HepG2 (cell line): ENCODE measurements at regions not wholly inside any gene's neighbourhood (a gene's known extent, or its start where the extent isn't known, plus 50 kb on each side); places are given as distances from the start of the nearest gene placed in this dataset.

ENCODE experiments used
- DNMT1 ChIP-seq: sonication (generic); formaldehyde crosslinking; IDR thresholded peaks from 2 replicates; pipeline ENCODE4 v1.5.1; 2020; ENCODE audit warnings: mild to moderate bottlenecking, missing genetic modification reagents
- HIVEP1 ChIP-seq: sonication (generic); formaldehyde crosslinking; IDR thresholded peaks from 2 replicates; pipeline ENCODE4 v1.4.0; 2020; ENCODE audit warnings: mild to moderate bottlenecking, missing genetic modification reagents
- HOXA3 ChIP-seq: sonication (generic); formaldehyde crosslinking; IDR thresholded peaks from 2 replicates; pipeline ENCODE4 v1.5.0; 2020; ENCODE audit warnings: missing genetic modification reagents
- IKZF1 ChIP-seq: fragments of 450-650 bp; IDR thresholded peaks from 2 replicates; pipeline ENCODE4 v1.7.1; 2016
- KAT7 ChIP-seq: IDR thresholded peaks from 2 replicates; pipeline ENCODE4 v1.6.1; 2018; ENCODE audit warnings: borderline replicate concordance, missing compliant biosample characterization
- KDM5A ChIP-seq: fragments of 200-600 bp; sonication (generic); IDR thresholded peaks from 2 replicates; pipeline ENCODE4 v1.7.0; 2018; ENCODE audit warnings: antibody characterized with exemption, mild to moderate bottlenecking, low read length, borderline replicate concordance
- MEIS1 ChIP-seq: sonication (generic); formaldehyde crosslinking; IDR thresholded peaks from 2 replicates; pipeline ENCODE4 v1.9.0; 2021; ENCODE audit warnings: mild to moderate bottlenecking, missing genetic modification reagents, moderate library complexity, borderline replicate concordance
- MYC ChIP-seq: sonication (generic); formaldehyde crosslinking; IDR thresholded peaks from 2 replicates; pipeline ENCODE4 v1.9.0; 2021; ENCODE audit warnings: missing genetic modification reagents, borderline replicate concordance
- RXRA ChIP-seq: sonication (generic); formaldehyde crosslinking; IDR thresholded peaks from 2 replicates; pipeline ENCODE4 v1.5.1; 2020; ENCODE audit warnings: missing genetic modification reagents
- SMAD3 ChIP-seq: sonication (generic); formaldehyde crosslinking; IDR thresholded peaks from 2 replicates; pipeline ENCODE4 v1.4.0; 2020; ENCODE audit warnings: missing genetic modification reagents
- WIZ ChIP-seq: sonication (generic); formaldehyde crosslinking; IDR thresholded peaks from 2 replicates; pipeline ENCODE4 v1.5.1; 2020; ENCODE audit warnings: mild to moderate bottlenecking, missing genetic modification reagents
- ZFAT ChIP-seq: sonication (generic); formaldehyde crosslinking; conservative IDR thresholded peaks from 2 replicates; pipeline ENCODE4 v1.8.1; 2023; ENCODE audit warnings: missing genetic modification reagents, inconsistent platforms
- ZNF143 ChIP-seq: sonication (generic); formaldehyde crosslinking; IDR thresholded peaks from 2 replicates; pipeline ENCODE4 v1.4.0; 2020; ENCODE audit warnings: missing genetic modification reagents
- ZNF24 ChIP-seq: fragments of 450-650 bp; IDR thresholded peaks from 2 replicates; pipeline ENCODE4 v1.6.1; 2017; ENCODE audit warnings: antibody characterized with exemption, mild to moderate bottlenecking
- ZNF296 ChIP-seq: sonication (generic); formaldehyde crosslinking; conservative IDR thresholded peaks from 2 replicates; pipeline ENCODE4 v1.5.0; 2020; ENCODE audit warnings: mild to moderate bottlenecking, missing genetic modification reagents
- ZNF331 ChIP-seq: sonication (generic); formaldehyde crosslinking; IDR thresholded peaks from 2 replicates; pipeline ENCODE4 v1.4.0; 2020; ENCODE audit warnings: missing genetic modification reagents
- ZNF678 ChIP-seq: sonication (generic); formaldehyde crosslinking; IDR thresholded peaks from 2 replicates; pipeline ENCODE4 v1.4.0; 2020; ENCODE audit warnings: mild to moderate bottlenecking, missing genetic modification reagents
- ZNF777 ChIP-seq: sonication (generic); formaldehyde crosslinking; IDR thresholded peaks from 2 replicates; pipeline ENCODE4 v1.4.0; 2020; ENCODE audit warnings: missing genetic modification reagents
- TF ChIP-seq, protein P1 (sequence below): sonication (generic); formaldehyde crosslinking; IDR thresholded peaks from 2 replicates; pipeline ENCODE4 v1.4.0; 2020; ENCODE audit warnings: mild to moderate bottlenecking, missing genetic modification reagents
- TF ChIP-seq, protein P2 (sequence below): sonication (generic); formaldehyde crosslinking; conservative IDR thresholded peaks from 2 replicates; pipeline ENCODE4 v1.5.0; 2020; ENCODE audit warnings: missing genetic modification reagents
- TF ChIP-seq, protein P3 (sequence below): sonication (generic); formaldehyde crosslinking; IDR thresholded peaks from 2 replicates; pipeline ENCODE4 v1.4.0; 2020; ENCODE audit warnings: low read depth, mild to moderate bottlenecking, missing genetic modification reagents
- TF ChIP-seq, protein P4 (sequence below): sonication (generic); formaldehyde crosslinking; conservative IDR thresholded peaks from 2 replicates; pipeline ENCODE4 v1.8.0; 2022; ENCODE audit warnings: low read depth, missing genetic modification reagents
- TF ChIP-seq, protein P5 (sequence below): sonication (generic); formaldehyde crosslinking; IDR thresholded peaks from 2 replicates; pipeline ENCODE4 v1.5.1; 2020; ENCODE audit warnings: missing genetic modification reagents, mild to moderate bottlenecking, borderline replicate concordance
- TF ChIP-seq, protein P6 (sequence below): sonication (generic); formaldehyde crosslinking; IDR thresholded peaks from 2 replicates; pipeline ENCODE4 v1.4.0; 2020; ENCODE audit warnings: missing genetic modification reagents

DNA sequence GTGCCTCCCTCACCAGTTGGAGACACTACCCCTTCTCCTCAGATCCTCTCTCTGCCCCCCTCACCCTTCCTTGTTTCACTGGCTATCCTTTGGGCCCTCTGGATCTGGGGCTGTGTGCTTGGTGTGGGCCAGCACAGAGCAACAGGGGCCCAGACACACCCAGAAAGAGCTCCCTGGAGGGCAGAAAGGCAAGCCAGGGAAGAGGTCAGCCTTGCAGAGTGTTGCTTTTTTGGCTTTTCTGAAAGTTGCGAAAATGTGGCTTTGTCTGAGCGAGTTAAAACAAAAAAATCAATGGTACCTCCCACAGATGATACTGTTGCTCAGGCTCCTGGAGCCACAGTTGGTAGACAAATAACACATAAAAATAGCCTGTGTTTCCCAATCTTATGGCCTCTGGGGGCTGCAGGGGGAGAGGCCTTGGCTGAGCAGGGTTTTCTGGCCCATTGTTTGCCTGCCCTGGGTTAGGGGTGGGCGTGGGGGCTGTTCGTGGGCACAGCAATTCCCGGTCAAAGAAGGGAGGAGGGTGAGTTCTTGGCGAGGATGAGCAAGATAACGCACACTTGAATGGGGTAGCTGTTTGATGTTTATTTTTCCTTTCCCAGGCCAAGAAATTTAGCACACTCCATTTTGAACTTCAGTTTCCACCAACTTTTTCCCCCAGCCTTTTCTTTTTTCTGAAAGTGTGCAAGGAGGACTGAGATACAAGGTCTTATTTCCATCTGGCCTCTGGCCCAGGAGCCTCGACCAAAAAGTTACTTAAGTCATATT, 167.0 kb upstream of the HAAO start (continued):
- no peak for TF ChIP-seq ZNF678 (CRISPR knock-in tag)
- peak; percentile 73 for TF ChIP-seq ZNF331
- TF ChIP-seq, protein P1, sequence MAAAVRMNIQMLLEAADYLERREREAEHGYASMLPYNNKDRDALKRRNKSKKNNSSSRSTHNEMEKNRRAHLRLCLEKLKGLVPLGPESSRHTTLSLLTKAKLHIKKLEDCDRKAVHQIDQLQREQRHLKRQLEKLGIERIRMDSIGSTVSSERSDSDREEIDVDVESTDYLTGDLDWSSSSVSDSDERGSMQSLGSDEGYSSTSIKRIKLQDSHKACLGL (CRISPR knock-in tag) = no peak
- no peak for TF ChIP-seq ZFAT
- TF ChIP-seq, protein P2, sequence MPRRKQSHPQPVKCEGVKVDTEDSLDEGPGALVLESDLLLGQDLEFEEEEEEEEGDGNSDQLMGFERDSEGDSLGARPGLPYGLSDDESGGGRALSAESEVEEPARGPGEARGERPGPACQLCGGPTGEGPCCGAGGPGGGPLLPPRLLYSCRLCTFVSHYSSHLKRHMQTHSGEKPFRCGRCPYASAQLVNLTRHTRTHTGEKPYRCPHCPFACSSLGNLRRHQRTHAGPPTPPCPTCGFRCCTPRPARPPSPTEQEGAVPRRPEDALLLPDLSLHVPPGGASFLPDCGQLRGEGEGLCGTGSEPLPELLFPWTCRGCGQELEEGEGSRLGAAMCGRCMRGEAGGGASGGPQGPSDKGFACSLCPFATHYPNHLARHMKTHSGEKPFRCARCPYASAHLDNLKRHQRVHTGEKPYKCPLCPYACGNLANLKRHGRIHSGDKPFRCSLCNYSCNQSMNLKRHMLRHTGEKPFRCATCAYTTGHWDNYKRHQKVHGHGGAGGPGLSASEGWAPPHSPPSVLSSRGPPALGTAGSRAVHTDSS = no peak
- TF ChIP-seq, protein P3, sequence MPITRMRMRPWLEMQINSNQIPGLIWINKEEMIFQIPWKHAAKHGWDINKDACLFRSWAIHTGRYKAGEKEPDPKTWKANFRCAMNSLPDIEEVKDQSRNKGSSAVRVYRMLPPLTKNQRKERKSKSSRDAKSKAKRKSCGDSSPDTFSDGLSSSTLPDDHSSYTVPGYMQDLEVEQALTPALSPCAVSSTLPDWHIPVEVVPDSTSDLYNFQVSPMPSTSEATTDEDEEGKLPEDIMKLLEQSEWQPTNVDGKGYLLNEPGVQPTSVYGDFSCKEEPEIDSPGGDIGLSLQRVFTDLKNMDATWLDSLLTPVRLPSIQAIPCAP (CRISPR knock-in tag) = no peak
- TF ChIP-seq, protein P4, sequence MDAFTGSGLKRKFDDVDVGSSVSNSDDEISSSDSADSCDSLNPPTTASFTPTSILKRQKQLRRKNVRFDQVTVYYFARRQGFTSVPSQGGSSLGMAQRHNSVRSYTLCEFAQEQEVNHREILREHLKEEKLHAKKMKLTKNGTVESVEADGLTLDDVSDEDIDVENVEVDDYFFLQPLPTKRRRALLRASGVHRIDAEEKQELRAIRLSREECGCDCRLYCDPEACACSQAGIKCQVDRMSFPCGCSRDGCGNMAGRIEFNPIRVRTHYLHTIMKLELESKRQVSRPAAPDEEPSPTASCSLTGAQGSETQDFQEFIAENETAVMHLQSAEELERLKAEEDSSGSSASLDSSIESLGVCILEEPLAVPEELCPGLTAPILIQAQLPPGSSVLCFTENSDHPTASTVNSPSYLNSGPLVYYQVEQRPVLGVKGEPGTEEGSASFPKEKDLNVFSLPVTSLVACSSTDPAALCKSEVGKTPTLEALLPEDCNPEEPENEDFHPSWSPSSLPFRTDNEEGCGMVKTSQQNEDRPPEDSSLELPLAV (CRISPR knock-in tag) = no peak
- TF ChIP-seq SMAD3 (CRISPR knock-in tag) = 0 out of 2 replicates have a peak, but pooled peaks have one; percentile 50
- TF ChIP-seq DNMT1 (CRISPR knock-in tag) = no peak
- TF ChIP-seq, protein P5, sequence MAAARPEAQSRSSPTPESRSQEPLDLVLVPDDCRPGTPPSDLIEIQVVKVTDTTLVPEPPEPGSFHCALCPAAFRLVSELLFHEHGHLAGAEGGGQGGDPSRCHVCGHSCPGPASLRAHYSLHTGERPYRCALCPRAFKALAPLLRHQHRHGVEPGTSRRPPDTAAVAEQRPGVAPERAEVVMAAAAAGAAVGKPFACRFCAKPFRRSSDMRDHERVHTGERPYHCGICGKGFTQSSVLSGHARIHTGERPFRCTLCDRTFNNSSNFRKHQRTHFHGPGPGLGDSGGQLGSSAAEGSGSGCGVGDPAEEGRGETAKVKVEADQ (CRISPR knock-in tag) = peak; percentile 17; the same call in 1 of the 2 replicates
- TF ChIP-seq ZNF24 = no peak
- no peak for TF ChIP-seq WIZ (CRISPR knock-in tag)
- TF ChIP-seq RXRA (CRISPR knock-in tag) = peak; percentile 47; the same call in 1 of the 2 replicates
- TF ChIP-seq ZNF143 (CRISPR knock-in tag) = no peak
- no peak for TF ChIP-seq ZNF296 (CRISPR knock-in tag)
- TF ChIP-seq, protein P6, sequence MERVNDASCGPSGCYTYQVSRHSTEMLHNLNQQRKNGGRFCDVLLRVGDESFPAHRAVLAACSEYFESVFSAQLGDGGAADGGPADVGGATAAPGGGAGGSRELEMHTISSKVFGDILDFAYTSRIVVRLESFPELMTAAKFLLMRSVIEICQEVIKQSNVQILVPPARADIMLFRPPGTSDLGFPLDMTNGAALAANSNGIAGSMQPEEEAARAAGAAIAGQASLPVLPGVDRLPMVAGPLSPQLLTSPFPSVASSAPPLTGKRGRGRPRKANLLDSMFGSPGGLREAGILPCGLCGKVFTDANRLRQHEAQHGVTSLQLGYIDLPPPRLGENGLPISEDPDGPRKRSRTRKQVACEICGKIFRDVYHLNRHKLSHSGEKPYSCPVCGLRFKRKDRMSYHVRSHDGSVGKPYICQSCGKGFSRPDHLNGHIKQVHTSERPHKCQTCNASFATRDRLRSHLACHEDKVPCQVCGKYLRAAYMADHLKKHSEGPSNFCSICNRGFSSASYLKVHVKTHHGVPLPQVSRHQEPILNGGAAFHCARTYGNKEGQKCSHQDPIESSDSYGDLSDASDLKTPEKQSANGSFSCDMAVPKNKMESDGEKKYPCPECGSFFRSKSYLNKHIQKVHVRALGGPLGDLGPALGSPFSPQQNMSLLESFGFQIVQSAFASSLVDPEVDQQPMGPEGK (CRISPR knock-in tag) = peak; percentile 97
- TF ChIP-seq MYC (CRISPR knock-in tag) = no peak
- no peak for TF ChIP-seq KAT7 (CRISPR knock-in tag)
- no peak for TF ChIP-seq ZNF777 (CRISPR knock-in tag)
- TF ChIP-seq MEIS1 (CRISPR knock-in tag) = 0 out of 2 replicates have a peak, but pooled peaks have one; percentile 34
- TF ChIP-seq IKZF1 = no peak
- no peak; the same call in 1 of the 2 replicates for TF ChIP-seq HIVEP1 (CRISPR knock-in tag)
- TF ChIP-seq HOXA3 (CRISPR knock-in tag) = peak; percentile 50; the same call in 1 of the 2 replicates
- no peak for TF ChIP-seq KDM5A
